Astrocyte (in vitro differentiated cells and primary cell): ENCODE measurements at regions not wholly inside any gene's neighbourhood (a gene's known extent, or its start where the extent isn't known, plus 50 kb on each side); places are given as distances from the start of the nearest gene placed in this dataset.
A peak's percentile ranks its signal among the peaks of the same experiment; 100 is the strongest.

Experiments
- DNase-seq: peaks from one replicate; pipeline ENCODE4 v3.0.0-alpha.2; 2010; ENCODE audit warnings: low read depth
- FAIRE-seq: peaks from 2 replicates; lab custom pipeline; 2011; peaks lifted over from hg19 to GRCh38; lab: Jason Lieb, UNC
- H2AFZ ChIP-seq: 2 replicates; pipeline ENCODE4 v1.6.0; 2012; ENCODE audit warnings: low read depth, low read length, inconsistent platforms
- H3K27ac ChIP-seq: 2 replicates; pipeline ENCODE4 v1.5.1; 2011; ENCODE audit warnings: low read depth, low read length, inconsistent platforms
- H3K27me3 ChIP-seq: 2 replicates; pipeline ENCODE4 v1.6.0; 2011; ENCODE audit warnings: low read length, inconsistent platforms; ENCODE audit not compliant: insufficient read depth
- H3K36me3 ChIP-seq: 2 replicates; pipeline ENCODE4 v1.5.1; 2011; ENCODE audit warnings: low read length, inconsistent platforms; ENCODE audit not compliant: insufficient read depth
- H3K4me1 ChIP-seq: 2 replicates; pipeline ENCODE4 v1.5.1; 2011; ENCODE audit warnings: low read length, inconsistent platforms; ENCODE audit not compliant: insufficient read depth
- H3K4me2 ChIP-seq: 2 replicates; pipeline ENCODE4 v1.6.0; 2012; ENCODE audit warnings: low read length, inconsistent platforms
- H3K4me3 ChIP-seq: 2 replicates; pipeline ENCODE4 v1.5.1; 2011; ENCODE audit warnings: low read depth, mild to moderate bottlenecking, low read length, inconsistent platforms; ENCODE audit not compliant: insufficient read depth
- H3K79me2 ChIP-seq: 2 replicates; pipeline ENCODE4 v1.6.0; 2012; ENCODE audit warnings: mild to moderate bottlenecking, low read length, inconsistent platforms; ENCODE audit not compliant: insufficient read depth
- H3K9ac ChIP-seq: 2 replicates; pipeline ENCODE4 v1.6.0; 2012; ENCODE audit warnings: mild to moderate bottlenecking, low read length, inconsistent platforms
- H3K9me3 ChIP-seq: 2 replicates; pipeline ENCODE4 v1.5.1; 2012; ENCODE audit warnings: low read depth, mild to moderate bottlenecking, low read length, inconsistent platforms; ENCODE audit not compliant: insufficient read depth
- H4K20me1 ChIP-seq: 2 replicates; pipeline ENCODE4 v1.6.0; 2012; ENCODE audit warnings: low read length, inconsistent platforms; ENCODE audit not compliant: insufficient read depth
- H3K27ac Mint-ChIP-seq: one replicate; pipeline ENCODE4 v1.8.0; 2021; ENCODE audit warnings: mild to moderate bottlenecking, mixed read lengths; ENCODE audit not compliant: unreplicated experiment
- H3K27me3 Mint-ChIP-seq: one replicate; pipeline ENCODE4 v1.8.0; 2021; ENCODE audit warnings: low read depth, mixed read lengths; ENCODE audit not compliant: unreplicated experiment
- H3K36me3 Mint-ChIP-seq: one replicate; pipeline ENCODE4 v1.8.0; 2021; ENCODE audit warnings: low read depth, mixed read lengths; ENCODE audit not compliant: unreplicated experiment
- H3K4me1 Mint-ChIP-seq: one replicate; pipeline ENCODE4 v1.8.0; 2021; ENCODE audit warnings: low read depth, mixed read lengths; ENCODE audit not compliant: unreplicated experiment
- H3K4me3 Mint-ChIP-seq: one replicate; pipeline ENCODE4 v1.8.0; 2021; ENCODE audit warnings: mild to moderate bottlenecking, moderate library complexity, mixed read lengths; ENCODE audit not compliant: unreplicated experiment
- H3K9me3 Mint-ChIP-seq: one replicate; pipeline ENCODE4 v1.8.0; 2021; ENCODE audit warnings: mild to moderate bottlenecking, mixed read lengths; ENCODE audit not compliant: unreplicated experiment
- CTCF ChIP-seq: IDR thresholded peaks from 2 replicates; pipeline ENCODE4 v1.5.1; 2011; ENCODE audit warnings: low read depth, mild to moderate bottlenecking, inconsistent platforms, low read length, moderate library complexity; ENCODE audit not compliant: insufficient read depth
- EZH2 ChIP-seq: IDR thresholded peaks from 2 replicates; pipeline ENCODE4 v1.6.1; 2012; ENCODE audit warnings: mild to moderate bottlenecking, low read length, inconsistent platforms; ENCODE audit not compliant: insufficient read depth

- no peak overlapping the region for H3K27ac Mint-ChIP-seq
- Histone ChIP-seq H3K27ac (no peak overlapping the region), H3K4me1 (no peaks in the 10 kb centered on the region), H3K9ac (no peak overlapping the region), H2AFZ (no peak overlapping the region), H3K27me3 (no peaks in the 10 kb centered on the region), H3K4me2 (no peak overlapping the region), H3K36me3 (no peaks in the 10 kb centered on the region), H3K9me3 (no peaks in the 10 kb centered on the region), H3K4me3 (no peak overlapping the region), H4K20me1 (no peaks in the 10 kb centered on the region), H3K79me2 (no peaks in the 10 kb centered on the region)
- TF ChIP-seq EZH2 (no peak), CTCF (no peak)
- FAIRE-seq (no peak), DNase-seq (no peak)
- H3K4me1 Mint-ChIP-seq = no peaks in the 10 kb centered on the region
- no peaks in the 10 kb centered on the region for H3K27me3 Mint-ChIP-seq
- H3K9me3 Mint-ChIP-seq = no peaks in the 10 kb centered on the region
- H3K36me3 Mint-ChIP-seq = no peaks in the 10 kb centered on the region
- H3K4me3 Mint-ChIP-seq = no peak overlapping the region
These were observed 74.0 kb upstream of the TRPC7 start for GRCh38 chr5:136439367-136439766.

GRCh38 chr5:136435946-136436543, 70.7 kb upstream of the TRPC7 start:
- Mint-ChIP-seq H3K36me3 (no peaks in the 10 kb centered on the region), H3K27ac (no peak overlapping the region), H3K4me3 (no peak overlapping the region), H3K9me3 (no peaks in the 10 kb centered on the region), H3K27me3 (no peaks in the 10 kb centered on the region), H3K4me1 (no peaks in the 10 kb centered on the region)
- no peak overlapping the region for H3K9ac ChIP-seq
- no peaks in the 10 kb centered on the region for H3K9me3 ChIP-seq
- no peaks in the 10 kb centered on the region for H3K4me1 ChIP-seq
- H2AFZ ChIP-seq = no peak overlapping the region
- no peaks in the 10 kb centered on the region for H4K20me1 ChIP-seq
- DNase-seq = no peak
- peaks cover 2% of the 10 kb centered on the region for H3K27me3 ChIP-seq
- H3K27ac ChIP-seq = no peak overlapping the region
- no peaks in the 10 kb centered on the region for H3K79me2 ChIP-seq
- TF ChIP-seq CTCF (no peak), EZH2 (no peak)
- FAIRE-seq = peak; percentile 29
- no peak overlapping the region for H3K4me2 ChIP-seq
- H3K36me3 ChIP-seq = no peaks in the 10 kb centered on the region
- H3K4me3 ChIP-seq = no peak overlapping the region

GRCh38 chr5:136434795-136435194, 69.5 kb upstream of the TRPC7 start:
- Histone ChIP-seq H3K9me3 (no peaks in the 10 kb centered on the region), H3K36me3 (no peaks in the 10 kb centered on the region), H2AFZ (no peak overlapping the region), H3K79me2 (no peaks in the 10 kb centered on the region), H3K9ac (no peak overlapping the region), H3K4me2 (no peak overlapping the region), H3K4me3 (no peak overlapping the region), H3K27ac (no peak overlapping the region), H3K4me1 (no peaks in the 10 kb centered on the region), H3K27me3 (peaks cover 2% of the 10 kb centered on the region), H4K20me1 (no peaks in the 10 kb centered on the region)
- Mint-ChIP-seq H3K27me3 (no peaks in the 10 kb centered on the region), H3K4me3 (no peak overlapping the region), H3K27ac (no peak overlapping the region), H3K4me1 (no peaks in the 10 kb centered on the region), H3K9me3 (no peaks in the 10 kb centered on the region), H3K36me3 (no peaks in the 10 kb centered on the region)
- DNase-seq (no peak), FAIRE-seq (no peak)
- TF ChIP-seq CTCF (no peak), EZH2 (no peak)
